Type B pancreatic cell (in vitro differentiated cells): ENCODE measurements at regions not wholly inside any gene's neighbourhood (a gene's known extent, or its start where the extent isn't known, plus 50 kb on each side); places are given as distances from the start of the nearest gene placed in this dataset.

Experiments used
- DNase-seq: peaks from one replicate; pipeline ENCODE4 v3.0.0; 2021; ENCODE audit warnings: mixed read lengths; ENCODE audit not compliant: unreplicated experiment; ENCODE audit errors: extremely low spot score
- H3K27ac Mint-ChIP-seq: 2 replicates; pipeline ENCODE4 v1.8.0; 2021; ENCODE audit warnings: mild to moderate bottlenecking, mixed read lengths
- H3K27me3 Mint-ChIP-seq: 2 replicates; pipeline ENCODE4 v1.8.0; 2021; ENCODE audit warnings: mixed read lengths
- H3K36me3 Mint-ChIP-seq: 2 replicates; pipeline ENCODE4 v1.8.0; 2021; ENCODE audit warnings: mixed read lengths
- H3K4me1 Mint-ChIP-seq: one replicate; pipeline ENCODE4 v1.8.0; 2021; ENCODE audit warnings: mixed read lengths; ENCODE audit not compliant: unreplicated experiment
- H3K4me3 Mint-ChIP-seq: 2 replicates; pipeline ENCODE4 v1.8.0; 2021; ENCODE audit warnings: mild to moderate bottlenecking, mixed read lengths
- H3K9me3 Mint-ChIP-seq: 2 replicates; pipeline ENCODE4 v1.8.0; 2021; ENCODE audit warnings: mixed read lengths
- CTCF ChIP-seq: fragments of 200-600 bp; sonication (generic); conservative IDR thresholded peaks from 2 replicates; pipeline ENCODE4 v1.5.0; 2021; ENCODE audit warnings: antibody characterized with exemption, mild to moderate bottlenecking

GRCh38 chr22:44618400-44618799 is 83.6 kb upstream of the PRR5 start:
- no peaks in the 10 kb centered on the region for H3K9me3 Mint-ChIP-seq
- no peak for TF ChIP-seq CTCF
- H3K4me3 Mint-ChIP-seq: no peak overlapping the region
- H3K36me3 Mint-ChIP-seq: no peaks in the 10 kb centered on the region
- DNase-seq: peak; percentile 67
- H3K27me3 Mint-ChIP-seq: peaks cover 1% of the 10 kb centered on the region
- H3K4me1 Mint-ChIP-seq: peaks cover 11% of the 10 kb centered on the region
- no peak overlapping the region for H3K27ac Mint-ChIP-seq

GRCh38 chr22:44617828-44618227 is 84.2 kb upstream of the PRR5 start:
- no peaks in the 10 kb centered on the region for H3K27me3 Mint-ChIP-seq
- no peak overlapping the region for H3K27ac Mint-ChIP-seq

GRCh38 chr22:44616882-44617655 is 84.9 kb upstream of the PRR5 start:
- H3K27me3 Mint-ChIP-seq: no peaks in the 10 kb centered on the region
- no peak overlapping the region for H3K27ac Mint-ChIP-seq
- TF ChIP-seq CTCF: no peak
- H3K4me3 Mint-ChIP-seq: no peak overlapping the region
- no peaks in the 10 kb centered on the region for H3K9me3 Mint-ChIP-seq
- no peaks in the 10 kb centered on the region for H3K36me3 Mint-ChIP-seq
- H3K4me1 Mint-ChIP-seq: peaks cover 7% of the 10 kb centered on the region
- DNase-seq: peak; percentile 61

More at GRCh38 chr22:44617828-44618227, 84.2 kb upstream of the PRR5 start:
- Mint-ChIP-seq H3K4me3 (no peak overlapping the region), H3K36me3 (no peaks in the 10 kb centered on the region), H3K4me1 (peaks cover 11% of the 10 kb centered on the region), H3K9me3 (no peaks in the 10 kb centered on the region)
- no peak for DNase-seq
- TF ChIP-seq CTCF: no peak

- H3K27ac Mint-ChIP-seq: no peak overlapping the region
Observed at GRCh38 chr22:44616461-44616860, 85.5 kb upstream of the PRR5 start.

GRCh38 chr22:44615602-44616180 is 86.3 kb upstream of the PRR5 start:
- no peaks in the 10 kb centered on the region for H3K36me3 Mint-ChIP-seq
- no peak for TF ChIP-seq CTCF
- peak; percentile 62 for DNase-seq
- H3K27ac Mint-ChIP-seq: no peak overlapping the region
- no peaks in the 10 kb centered on the region for H3K27me3 Mint-ChIP-seq
- H3K9me3 Mint-ChIP-seq: no peaks in the 10 kb centered on the region
- H3K4me1 Mint-ChIP-seq: peaks cover 4% of the 10 kb centered on the region
- H3K4me3 Mint-ChIP-seq: no peak overlapping the region

More at GRCh38 chr22:44616461-44616860, 85.5 kb upstream of the PRR5 start:
- H3K9me3 Mint-ChIP-seq: no peaks in the 10 kb centered on the region
- DNase-seq: no peak
- H3K4me3 Mint-ChIP-seq: no peak overlapping the region
- H3K4me1 Mint-ChIP-seq: peaks cover 7% of the 10 kb centered on the region
- H3K27me3 Mint-ChIP-seq: no peaks in the 10 kb centered on the region
- no peaks in the 10 kb centered on the region for H3K36me3 Mint-ChIP-seq
- TF ChIP-seq CTCF: no peak
